HG02588 (cell line): ENCODE measurements at regions not wholly inside any gene's neighbourhood (a gene's known extent, or its start where the extent isn't known, plus 50 kb on each side); places are given as distances from the start of the nearest gene placed in this dataset.

ENCODE experiments used
- ATAC-seq: cut with Tn5 transposase; IDR thresholded peaks from one replicate; pipeline ENCODE4 v1.9.1; 2021; ENCODE audit warnings: mild to moderate bottlenecking, moderate library complexity; ENCODE audit not compliant: unreplicated experiment

DNA sequence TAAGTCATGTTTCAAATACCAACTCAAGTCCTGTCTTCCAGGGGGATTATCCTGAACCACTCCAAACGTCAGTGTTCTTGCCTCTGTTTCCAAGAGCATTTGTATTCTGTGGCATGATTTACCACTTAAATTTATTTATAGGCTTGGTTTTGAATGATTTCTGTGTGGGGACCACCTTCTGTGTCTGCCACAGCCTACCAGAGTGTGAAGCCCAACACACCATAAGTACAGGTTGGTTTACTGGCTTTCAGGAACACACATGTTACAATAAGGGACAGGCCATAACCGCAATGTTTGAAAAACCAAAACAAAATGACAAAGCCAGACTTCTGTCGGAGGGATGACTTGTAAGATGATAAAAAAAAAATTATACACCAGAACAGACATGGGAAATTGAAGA, 56.5 kb upstream of the MAP3K7 start:
- no peak for ATAC-seq

DNA sequence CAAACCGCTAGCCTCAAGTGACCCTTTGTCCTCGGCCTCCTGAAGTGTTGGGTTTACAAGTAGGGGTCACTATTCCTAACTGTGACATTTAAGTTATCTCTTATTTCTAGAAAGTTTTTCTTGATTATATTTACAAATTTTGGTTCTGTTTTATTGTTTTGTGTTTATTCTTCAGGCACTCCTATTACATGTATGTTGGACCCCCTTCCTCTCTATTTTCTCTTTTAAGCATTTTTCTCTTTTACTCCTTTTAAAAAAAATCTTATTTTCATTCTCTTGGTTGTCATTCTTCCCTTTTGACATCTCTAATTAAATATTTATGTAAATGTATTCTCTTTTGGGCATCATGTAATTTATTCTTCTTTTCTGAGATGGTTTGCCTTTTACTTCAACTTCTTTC, 50.4 kb upstream of the MAP3K7 start:
- ATAC-seq: no peak
